Duodenal mucosa (tissue), 2 donors: ENCODE measurements at regions not wholly inside any gene's neighbourhood (a gene's known extent, or its start where the extent isn't known, plus 50 kb on each side); places are given as distances from the start of the nearest gene placed in this dataset.

Experiments
- H3K27ac ChIP-seq: one replicate; pipeline ENCODE4 v1.7.0; 2013; ENCODE audit warnings: low read depth, low read length
- H3K27me3 ChIP-seq, 2 donors: one replicate each; pipeline ENCODE4 v1.7.0; 2013; ENCODE audit warnings: low read length in 2 of 2, control low read depth in 1 of 2; ENCODE audit not compliant: insufficient read depth in 2 of 2, control insufficient read depth in 1 of 2
- H3K36me3 ChIP-seq, 2 donors: one replicate each; pipeline ENCODE4 v1.7.0; 2013; ENCODE audit warnings: low read length in 2 of 2, control low read depth in 1 of 2; ENCODE audit not compliant: insufficient read depth in 2 of 2, control insufficient read depth in 1 of 2
- H3K4me1 ChIP-seq, 2 donors: one replicate each; pipeline ENCODE4 v1.7.0; 2013; ENCODE audit warnings: low read length in 2 of 2, control low read depth in 1 of 2; ENCODE audit not compliant: insufficient read depth in 2 of 2, control insufficient read depth in 1 of 2
- H3K4me3 ChIP-seq, 2 donors: one replicate each; pipeline ENCODE4 v1.7.0; 2013; ENCODE audit warnings: low read length in 2 of 2, low read depth in 1 of 2
- H3K9ac ChIP-seq, 2 donors: one replicate each; pipeline ENCODE4 v1.7.0; 2013; ENCODE audit warnings: low read length in 2 of 2, low read depth in 1 of 2
- H3K9me3 ChIP-seq, 2 donors: one replicate each; pipeline ENCODE4 v1.7.0; 2013; ENCODE audit warnings: low read length in 2 of 2, control low read depth in 1 of 2; ENCODE audit not compliant: control insufficient read depth in 1 of 2

DNA sequence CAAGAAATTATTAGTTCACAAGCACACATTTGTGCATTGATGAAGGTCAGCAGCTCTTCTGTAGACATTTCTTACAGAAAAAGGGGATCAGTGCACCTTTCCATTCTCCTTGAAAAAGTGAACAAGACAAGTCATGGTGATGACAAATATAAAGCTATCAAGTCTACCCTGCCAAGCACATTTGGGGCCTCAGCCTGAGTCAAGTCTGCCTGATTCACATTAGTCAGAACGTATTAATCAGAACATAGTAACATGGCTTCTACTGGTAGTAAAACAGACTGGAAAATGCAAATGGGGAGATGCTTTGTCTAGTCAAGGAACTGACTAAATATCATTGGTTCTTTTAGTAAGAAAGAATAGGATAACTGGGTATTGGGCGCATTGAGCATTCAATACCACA, 2305.1 kb downstream of the PCDH7 start:
- no peak overlapping the region for H3K27ac ChIP-seq
- H3K4me1 ChIP-seq: no peaks in the 10 kb centered on the region
- H3K4me3 ChIP-seq: no peak overlapping the region
- no peaks in the 10 kb centered on the region for H3K9me3 ChIP-seq
- H3K9ac ChIP-seq: no peak overlapping the region
- no peaks in the 10 kb centered on the region for H3K36me3 ChIP-seq
- H3K27me3 ChIP-seq: no peaks in the 10 kb centered on the region

DNA sequence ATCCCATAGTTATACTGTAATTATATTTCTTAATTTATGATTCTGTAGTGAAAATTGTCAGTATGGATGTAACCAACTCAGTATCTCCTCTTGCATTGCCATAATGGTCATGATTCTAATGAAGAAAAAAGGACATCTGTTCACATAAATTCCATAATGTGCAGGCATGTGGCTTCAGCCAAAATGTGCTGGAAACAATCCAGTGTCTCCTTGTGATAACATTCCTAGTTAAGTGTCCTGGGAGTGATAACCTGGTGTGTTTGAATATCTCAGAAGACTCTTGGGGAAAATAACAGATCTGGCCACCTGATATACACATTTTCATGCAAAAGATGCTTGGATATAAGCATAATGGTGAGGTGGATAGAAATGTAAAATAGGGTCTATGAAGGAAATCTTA, 2309.8 kb downstream of the PCDH7 start:
- H3K4me1 ChIP-seq: no peaks in the 10 kb centered on the region
- H3K4me3 ChIP-seq: no peak overlapping the region
- H3K36me3 ChIP-seq: no peaks in the 10 kb centered on the region
- no peaks in the 10 kb centered on the region for H3K27me3 ChIP-seq
- H3K27ac ChIP-seq: no peak overlapping the region
- no peak overlapping the region for H3K9ac ChIP-seq
- no peaks in the 10 kb centered on the region for H3K9me3 ChIP-seq

DNA sequence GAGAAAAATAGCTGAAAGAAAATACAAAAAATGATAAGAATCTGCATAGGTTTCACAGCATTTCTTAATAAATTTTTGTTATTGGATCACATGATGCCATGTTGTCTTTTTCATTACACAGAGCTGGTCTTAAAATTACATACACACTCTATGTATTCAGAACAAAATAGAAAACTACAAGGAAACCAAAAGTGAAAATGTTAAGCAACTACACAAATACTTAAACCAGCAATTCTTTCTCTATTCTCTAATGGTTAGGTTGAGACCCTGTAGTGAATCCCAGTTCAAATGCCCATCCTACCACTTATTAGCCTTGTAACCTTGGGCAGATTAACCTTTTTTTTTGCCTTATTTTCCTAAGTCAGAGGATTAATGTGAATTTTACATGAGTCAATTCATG, 2311.2 kb downstream of the PCDH7 start:
- Histone ChIP-seq H3K9ac (no peak overlapping the region), H3K4me3 (no peak overlapping the region), H3K36me3 (no peaks in the 10 kb centered on the region), H3K4me1 (no peaks in the 10 kb centered on the region), H3K27me3 (no peaks in the 10 kb centered on the region), H3K9me3 (no peaks in the 10 kb centered on the region), H3K27ac (no peak overlapping the region)

DNA sequence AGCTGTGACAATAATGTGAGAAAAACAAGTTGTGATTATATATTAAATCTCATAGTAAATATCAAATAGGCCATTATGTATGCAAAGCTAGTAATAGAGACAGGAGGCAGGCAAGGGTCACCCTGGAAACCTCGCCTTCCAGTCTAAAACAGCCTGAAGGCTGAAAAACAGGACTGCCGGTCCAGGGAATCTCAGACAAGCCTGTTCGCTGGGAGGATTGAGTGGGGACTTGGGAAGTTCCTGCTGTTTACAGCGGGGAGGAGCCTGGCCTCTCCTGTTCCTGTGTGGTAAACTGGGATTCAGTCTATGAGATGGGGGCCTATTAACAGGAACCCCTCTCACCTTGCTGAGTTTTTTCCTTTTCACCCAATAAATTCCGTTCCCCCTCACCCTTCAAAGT, 2317.3 kb downstream of the PCDH7 start:
- H3K27me3 ChIP-seq: no peaks in the 10 kb centered on the region
- no peak overlapping the region for H3K4me3 ChIP-seq
- H3K4me1 ChIP-seq: no peaks in the 10 kb centered on the region
- no peaks in the 10 kb centered on the region for H3K9me3 ChIP-seq
- no peak overlapping the region for H3K9ac ChIP-seq
- H3K36me3 ChIP-seq: no peaks in the 10 kb centered on the region
- H3K27ac ChIP-seq: no peak overlapping the region

DNA sequence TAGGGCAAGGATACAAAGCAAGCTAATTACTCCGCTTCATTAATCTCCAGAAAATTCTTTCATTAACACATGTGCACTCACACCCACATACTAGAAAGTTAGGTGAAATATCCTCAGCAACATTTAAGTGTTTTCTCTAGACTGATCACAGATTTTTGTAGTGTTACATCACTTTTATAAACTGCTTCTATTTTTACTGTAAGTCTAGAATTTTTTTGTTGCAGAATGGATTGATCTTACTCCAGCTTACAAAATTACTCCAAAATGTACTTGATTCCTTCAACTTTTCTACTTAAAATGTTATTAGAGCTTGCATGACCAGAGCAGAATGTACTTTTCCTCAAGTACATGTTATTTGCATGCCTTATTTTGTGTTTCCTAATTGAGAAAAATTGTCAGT, 2325.2 kb downstream of the PCDH7 start:
- H3K4me1 ChIP-seq: no peaks in the 10 kb centered on the region
- no peaks in the 10 kb centered on the region for H3K36me3 ChIP-seq
- no peak overlapping the region for H3K9ac ChIP-seq
- H3K27ac ChIP-seq: no peak overlapping the region
- H3K9me3 ChIP-seq: peaks cover 0 to 4% of the 10 kb centered on the region in 2 donors
- no peak overlapping the region for H3K4me3 ChIP-seq
- no peaks in the 10 kb centered on the region for H3K27me3 ChIP-seq

DNA sequence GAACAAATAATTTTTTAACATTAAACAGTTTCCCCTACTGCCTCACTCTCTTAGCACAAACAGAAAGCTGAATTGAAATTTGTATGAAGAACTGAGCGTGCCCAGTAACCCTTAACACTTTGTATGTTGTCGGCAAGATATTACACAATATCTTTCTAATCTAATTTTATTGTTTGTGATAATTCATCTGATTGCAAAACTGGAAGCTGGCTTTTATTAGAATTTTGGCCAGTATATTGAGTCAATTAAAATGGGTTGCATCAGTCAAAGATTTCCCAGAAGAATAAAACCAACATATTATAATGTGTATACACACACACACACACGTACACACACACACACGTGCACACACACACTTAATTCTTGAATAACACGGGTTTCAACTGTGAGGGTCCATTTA, 2332.1 kb downstream of the PCDH7 start:
- Histone ChIP-seq H3K9me3 (peaks cover 0 to 2% of the 10 kb centered on the region in 2 donors), H3K27me3 (no peaks in the 10 kb centered on the region), H3K4me1 (no peaks in the 10 kb centered on the region), H3K27ac (no peak overlapping the region), H3K9ac (no peak overlapping the region), H3K4me3 (no peak overlapping the region), H3K36me3 (no peaks in the 10 kb centered on the region)

DNA sequence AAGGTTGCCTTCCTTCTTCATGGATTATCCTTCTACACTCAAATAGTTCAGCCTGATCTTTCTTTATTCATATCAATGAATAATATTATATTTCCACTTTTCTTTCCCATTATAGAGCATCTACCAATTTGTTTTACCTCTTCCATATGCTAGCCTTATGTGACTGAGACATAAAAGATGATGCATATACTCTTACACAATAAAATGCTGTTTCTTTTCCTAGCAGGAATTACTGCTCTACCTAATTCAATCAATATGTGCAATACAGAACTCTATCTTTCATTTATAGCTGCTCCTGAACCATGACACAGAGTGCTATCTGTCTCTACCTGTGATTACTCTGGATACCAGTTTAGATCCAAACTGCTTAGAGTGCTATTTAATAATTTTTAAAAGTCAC, 2334.0 kb downstream of the PCDH7 start:
- Histone ChIP-seq H3K9ac (no peak overlapping the region), H3K36me3 (no peaks in the 10 kb centered on the region), H3K27ac (no peak overlapping the region), H3K9me3 (no peaks in the 10 kb centered on the region), H3K4me1 (no peaks in the 10 kb centered on the region), H3K27me3 (no peaks in the 10 kb centered on the region), H3K4me3 (no peak overlapping the region)

DNA sequence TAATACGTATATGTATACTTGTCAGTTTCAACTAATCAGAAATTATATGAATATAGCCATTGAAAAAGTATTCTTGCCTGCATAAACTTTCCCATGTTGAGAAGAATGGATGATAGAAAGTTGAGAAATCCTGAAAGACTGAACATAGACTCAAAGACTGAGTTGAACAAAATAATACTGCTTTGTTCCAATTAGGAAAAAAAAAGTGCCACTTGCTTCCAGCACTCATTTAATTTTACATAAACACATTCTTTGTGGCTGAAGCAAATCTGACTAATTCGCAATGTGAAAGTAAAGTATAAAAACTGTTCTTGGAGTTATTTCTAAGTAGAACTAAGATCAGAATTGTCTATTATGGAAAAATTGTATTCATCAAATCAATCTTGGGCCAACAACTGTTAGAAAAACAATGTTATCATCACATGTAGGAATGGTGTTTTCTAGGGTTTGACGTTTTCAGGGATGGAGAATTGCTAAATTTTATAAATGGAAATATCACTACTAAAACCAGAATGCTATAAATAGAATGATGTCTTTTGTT, 2334.6 kb downstream of the PCDH7 start:
- Histone ChIP-seq H3K4me1 (no peaks in the 10 kb centered on the region), H3K27ac (no peak overlapping the region), H3K9ac (no peak overlapping the region), H3K9me3 (no peaks in the 10 kb centered on the region), H3K4me3 (no peak overlapping the region), H3K27me3 (no peaks in the 10 kb centered on the region), H3K36me3 (no peaks in the 10 kb centered on the region)

DNA sequence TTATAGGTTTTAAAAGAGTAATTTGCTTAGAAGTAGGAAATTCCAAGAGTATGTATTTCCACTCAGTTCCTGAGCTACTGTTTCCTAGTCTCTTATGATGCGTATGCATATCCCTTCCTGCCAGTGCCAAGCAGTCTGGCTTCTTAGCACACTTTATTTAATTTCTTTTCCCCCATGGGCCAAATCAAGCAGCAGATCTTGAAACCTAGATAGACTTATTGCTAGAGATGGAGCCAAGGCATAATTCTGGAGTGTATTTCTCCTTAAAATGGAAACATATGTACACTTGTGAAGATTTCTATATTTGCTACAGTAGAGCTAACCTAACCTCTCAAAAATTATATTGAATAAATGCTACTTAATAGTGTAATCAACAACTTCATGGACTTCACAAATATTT, 2337.6 kb downstream of the PCDH7 start:
- no peak overlapping the region for H3K4me3 ChIP-seq
- H3K9me3 ChIP-seq: no peaks in the 10 kb centered on the region
- H3K4me1 ChIP-seq: no peaks in the 10 kb centered on the region
- H3K27ac ChIP-seq: no peak overlapping the region
- no peaks in the 10 kb centered on the region for H3K27me3 ChIP-seq
- H3K9ac ChIP-seq: no peak overlapping the region
- H3K36me3 ChIP-seq: no peaks in the 10 kb centered on the region

DNA sequence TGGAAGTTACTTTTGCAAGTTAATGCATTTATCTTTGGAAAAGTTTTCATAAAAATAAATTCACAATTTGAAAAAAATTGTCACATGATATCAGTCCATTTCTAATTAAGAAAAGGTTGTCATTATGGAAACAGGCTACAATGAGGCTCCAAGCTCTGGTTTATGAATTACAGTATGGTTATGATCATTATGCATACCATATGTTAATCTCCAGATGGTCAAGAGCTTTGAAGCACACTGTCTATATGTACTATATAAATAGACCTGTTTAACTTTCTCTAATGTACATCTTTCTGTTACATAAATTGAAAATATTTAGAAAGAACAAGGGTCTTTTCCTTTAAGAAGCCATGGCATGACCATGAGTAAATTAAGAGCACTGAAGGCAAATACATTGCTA, 2338.8 kb downstream of the PCDH7 start:
- H3K27ac ChIP-seq: no peak overlapping the region
- no peaks in the 10 kb centered on the region for H3K9me3 ChIP-seq
- H3K27me3 ChIP-seq: no peaks in the 10 kb centered on the region
- H3K4me1 ChIP-seq: no peaks in the 10 kb centered on the region
- no peaks in the 10 kb centered on the region for H3K36me3 ChIP-seq
- no peak overlapping the region for H3K4me3 ChIP-seq
- H3K9ac ChIP-seq: no peak overlapping the region
